SK-N-SH (cell line): ENCODE measurements at regions not wholly inside any gene's neighbourhood (a gene's known extent, or its start where the extent isn't known, plus 50 kb on each side); places are given as distances from the start of the nearest gene placed in this dataset.

Source experiments
- CTCF ChIA-PET: fragments of 300-600, 350-600 bp; formaldehyde crosslinking; extraction: SDS; loops from one replicate; lab custom pipeline; 2021; lab: Yijun Ruan, JAX
- POLR2A ChIA-PET: fragments of 350-600 bp; sonication (Branson Sonifier 250); formaldehyde crosslinking; extraction: SDS; loops from one replicate; lab custom pipeline; 2020; ENCODE audit warnings: antibody characterized with exemption, inconsistent platforms; lab: Yijun Ruan, JAX
- DNase-seq: peaks from one replicate; pipeline ENCODE4 v3.0.0; 2012
- H2AFZ ChIP-seq: fragments of 200-600 bp; sonication (generic); 2 replicates; pipeline ENCODE4 v1.8.1; 2016; ENCODE audit warnings: antibody characterized with exemption, mild to moderate bottlenecking, low read depth
- H3F3A ChIP-seq: fragments of 200-600 bp; sonication (generic); replicated peaks from 2 replicates; pipeline ENCODE3; 2016; ENCODE audit warnings: antibody characterized with exemption, mild to moderate bottlenecking; ENCODE audit not compliant: insufficient read depth
- H3K27ac ChIP-seq, 2 experiments: fragments of 200-500 bp in 1 of 2; fragments of 200-600 bp in 1 of 2; sonication (Bioruptor generic) in 1 of 2; sonication (generic), shearing (Covaris generic) in 1 of 2; 2 replicates each; pipeline versions ENCODE4 v1.5.1 to v1.6.1; 2014 to 2016; ENCODE audit warnings: low read depth in 2 of 2, inconsistent platforms in 1 of 2, low read length in 1 of 2, mild to moderate bottlenecking in 1 of 2, mixed read lengths in 1 of 2
- H3K27me3 ChIP-seq: fragments of 200-600 bp; sonication (generic), shearing (Covaris generic); 2 replicates; pipeline ENCODE4 v1.6.1; 2016; ENCODE audit warnings: mixed run types; ENCODE audit not compliant: insufficient read depth
- H3K36me3 ChIP-seq, 2 experiments: fragments of 200-500 bp in 1 of 2; fragments of 200-600 bp in 1 of 2; sonication (Bioruptor generic) in 1 of 2; sonication (generic) in 1 of 2; replicated peaks in 1 of 2; 2 replicates each; pipeline versions ENCODE3 to v1.5.1; 2014 to 2016; ENCODE audit warnings: low read length in 1 of 2, mild to moderate bottlenecking in 1 of 2; ENCODE audit not compliant: insufficient read depth in 2 of 2, control insufficient read depth in 1 of 2
- H3K4me1 ChIP-seq, 2 experiments: fragments of 200-500 bp in 1 of 2; fragments of 200-600 bp in 1 of 2; sonication (Bioruptor generic) in 1 of 2; sonication (generic), shearing (Covaris generic) in 1 of 2; 2 replicates each; pipeline versions ENCODE4 v1.5.1 to v1.6.1; 2014 to 2016; ENCODE audit warnings: low read depth in 1 of 2, low read length in 1 of 2, mixed run types in 1 of 2; ENCODE audit not compliant: insufficient read depth in 2 of 2, control insufficient read depth in 1 of 2
- H3K4me2 ChIP-seq: fragments of 200-600 bp; sonication (generic), shearing (Covaris generic); 2 replicates; pipeline ENCODE4 v1.6.1; 2017; ENCODE audit warnings: mixed run types
- H3K4me3 ChIP-seq, 2 experiments: fragments of 200-500 bp in 1 of 2; fragments of 200-600 bp in 1 of 2; sonication (Bioruptor generic) in 1 of 2; sonication (generic), shearing (Covaris generic) in 1 of 2; 2 replicates each; pipeline versions ENCODE4 v1.5.1 to v1.8.1; 2014 to 2016; ENCODE audit warnings: low read depth in 2 of 2, inconsistent platforms in 1 of 2, low read length in 1 of 2, mild to moderate bottlenecking in 1 of 2, mixed read lengths in 1 of 2, moderate library complexity in 1 of 2
- H3K79me2 ChIP-seq: fragments of 200-600 bp; sonication (generic); 2 replicates; pipeline ENCODE4 v1.8.1; 2017; ENCODE audit warnings: mild to moderate bottlenecking; ENCODE audit not compliant: insufficient read depth
- H3K9ac ChIP-seq: fragments of 200-600 bp; sonication (generic); 2 replicates; pipeline ENCODE4 v1.6.1; 2017; ENCODE audit warnings: mixed run types
- H3K9me2 ChIP-seq: fragments of 200-600 bp; sonication (generic); 2 replicates; pipeline ENCODE4 v1.6.1; 2017; ENCODE audit warnings: mixed run types
- H3K9me3 ChIP-seq: fragments of 200-600 bp; sonication (generic); 2 replicates; pipeline ENCODE4 v1.6.1; 2017; ENCODE audit warnings: mixed run types, mild to moderate bottlenecking, moderate library complexity
- H4K20me1 ChIP-seq: fragments of 200-600 bp; sonication (generic); 2 replicates; pipeline ENCODE4 v1.6.1; 2017; ENCODE audit warnings: mild to moderate bottlenecking, mixed run types; ENCODE audit not compliant: insufficient read depth
- CHD2 ChIP-seq: fragments of 150-350 bp; IDR thresholded peaks from 2 replicates; pipeline ENCODE4 v1.6.1; 2018; ENCODE audit warnings: low read length; ENCODE audit not compliant: partially characterized antibody
- ELF1 ChIP-seq: IDR thresholded peaks from 2 replicates; pipeline ENCODE4 v1.4.0; 2012
- PBX3 ChIP-seq: IDR thresholded peaks from 2 replicates; pipeline ENCODE4; 2012
- POLR2AphosphoS5 ChIP-seq: IDR thresholded peaks from 2 replicates; pipeline ENCODE4 v1.6.1; 2012; ENCODE audit warnings: low read depth, low read length
- RAD21 ChIP-seq: IDR thresholded peaks from 2 replicates; pipeline ENCODE4 v1.6.1; 2012; ENCODE audit warnings: mild to moderate bottlenecking, low read length
- RCOR1 ChIP-seq: fragments of 150-350 bp; IDR thresholded peaks from 2 replicates; pipeline ENCODE4 v1.6.1; 2017; ENCODE audit warnings: antibody characterized with exemption, low read length
- REST ChIP-seq: IDR thresholded peaks from 2 replicates; pipeline ENCODE4 v1.6.1; 2012; ENCODE audit warnings: mild to moderate bottlenecking, low read depth, low read length, moderate library complexity
- SIN3A ChIP-seq: IDR thresholded peaks from 2 replicates; pipeline ENCODE4 v1.6.1; 2012; ENCODE audit warnings: low read depth, mild to moderate bottlenecking, low read length, moderate library complexity, borderline replicate concordance
- TAF1 ChIP-seq: IDR thresholded peaks from 2 replicates; pipeline ENCODE4 v1.6.1; 2012; ENCODE audit warnings: low read depth, mild to moderate bottlenecking, low read length, moderate library complexity, borderline replicate concordance
- ZBTB33 ChIP-seq: IDR thresholded peaks from 2 replicates; pipeline ENCODE4 v1.4.0; 2012; ENCODE audit warnings: low read depth, borderline replicate concordance
- WGBS: methylation state at CpG from one replicate; pipeline ENCODE4 v1.1.6; 2017; ENCODE audit warnings: low lambda C conversion rate; 5-methylcytosine and 5-hydroxymethylcytosine counted together

- TF ChIP-seq REST = no peak
- no peak for TF ChIP-seq RAD21
- TF ChIP-seq RCOR1 = no peak
- TF ChIP-seq PBX3 = no peak
- no peak for TF ChIP-seq POLR2AphosphoS5
- no peak for TF ChIP-seq ELF1
- TF ChIP-seq, all 33 proteins: peak for 0
These were observed 166.3 kb downstream of the SAMD5 start (continued) for GRCh38 chr6:147674794-147675193.

GRCh38 chr6:147675281-147675680 lies 166.8 kb downstream of the SAMD5 start:
- Histone ChIP-seq H4K20me1 (no peaks in the 10 kb centered on the region), H3K9me3 (no peaks in the 10 kb centered on the region), H3K9me2 (no peaks in the 10 kb centered on the region), H2AFZ (no peak overlapping the region), H3K27me3 (no peaks in the 10 kb centered on the region), H3K36me3 (no peaks in the 10 kb centered on the region), H3K4me1 (no peaks in the 10 kb centered on the region; a peak in 1 of 4 replicates), H3K79me2 (no peaks in the 10 kb centered on the region), H3K4me2 (no peak overlapping the region), H3K4me3 (no peak overlapping the region), H3K27ac (no peak overlapping the region), H3F3A (no peaks in the 10 kb centered on the region), H3K9ac (no peak overlapping the region)
- TF ChIP-seq CHD2 = no peak
- TF ChIP-seq SIN3A = no peak
- no peak for TF ChIP-seq RCOR1
- no peak for TF ChIP-seq ZBTB33
- TF ChIP-seq TAF1 = no peak
- no peak for DNase-seq
- POLR2A ChIA-PET = no interaction called here
- 25% methylated on average over 6 of the region's 6 CpGs for WGBS
- CTCF ChIA-PET = no interaction called here
